Stimulated activated CD8-positive, alpha-beta memory T cell treated with anti-CD3 and anti-CD28 coated beads, Interleukin-4, amount 100 ng/mL, for 4 hours (primary cell): ENCODE measurements at regions not wholly inside any gene's neighbourhood (a gene's known extent, or its start where the extent isn't known, plus 50 kb on each side); places are given as distances from the start of the nearest gene placed in this dataset.
"Not testable (repeated sequence)": the region's sequence is repeated elsewhere in the genome, so short reads cannot be mapped to it uniquely, and the experiment has no call there.

Experiments
- DNase-seq, 2 donors: peaks; one replicate each; pipeline ENCODE4 v3.0.0-alpha.2; 2020; ENCODE audit warnings: low read depth in 2 of 2, low spot score in 1 of 2

DNA sequence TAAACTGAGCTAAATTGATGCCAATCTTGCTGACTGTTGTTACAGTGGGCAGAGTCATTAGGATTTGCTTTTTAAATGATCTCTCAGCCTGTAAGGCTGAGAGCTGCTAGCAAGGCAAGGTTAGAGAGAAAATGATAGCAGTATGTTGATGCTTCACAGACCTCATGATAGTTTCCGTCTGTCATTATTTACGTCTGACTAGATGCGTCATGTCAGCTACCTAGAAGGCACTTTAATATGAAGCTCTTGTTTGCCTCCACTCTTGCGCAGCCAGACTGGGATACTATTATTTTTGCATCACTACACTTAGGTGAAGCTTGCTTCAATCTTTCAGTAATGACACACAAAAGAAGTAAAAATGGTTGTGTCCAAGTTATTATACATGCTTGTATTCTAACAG, 313.8 kb downstream of the LNPK start:
- no peak for DNase-seq

DNA sequence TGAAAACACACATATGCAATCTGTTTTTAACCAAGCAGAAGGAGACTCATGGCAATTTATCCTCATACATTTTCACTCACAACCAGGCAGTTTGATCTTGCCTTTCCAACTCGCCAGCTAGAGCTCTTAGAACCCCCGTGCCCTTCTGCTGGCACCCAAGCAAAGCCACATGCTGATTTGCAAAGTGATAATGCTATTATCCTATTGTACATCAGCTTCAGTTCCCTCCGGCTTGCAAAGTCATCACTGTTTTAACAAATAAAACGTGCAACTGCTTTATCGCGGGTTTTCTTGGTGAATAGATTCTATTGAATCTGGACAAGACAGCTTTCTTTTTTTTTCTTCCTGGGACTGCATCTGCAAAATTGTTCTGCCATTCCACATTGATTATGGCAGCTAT, 314.6 kb downstream of the LNPK start:
- no peak for DNase-seq

- DNase-seq: no peak
Observed at GRCh38 chr2:175686002-175686401, 316.1 kb downstream of the LNPK start.

- DNase-seq: no peak
Observed at GRCh38 chr2:175684466-175684865, 317.6 kb downstream of the LNPK start.

GRCh38 chr2:175679728-175680127, 322.3 kb downstream of the LNPK start:
- no peak for DNase-seq

GRCh38 chr2:175679231-175679630, 322.8 kb downstream of the LNPK start:
- no peak for DNase-seq

- no peak for DNase-seq
Observed at GRCh38 chr2:175677880-175678279, 324.2 kb downstream of the LNPK start.

DNA sequence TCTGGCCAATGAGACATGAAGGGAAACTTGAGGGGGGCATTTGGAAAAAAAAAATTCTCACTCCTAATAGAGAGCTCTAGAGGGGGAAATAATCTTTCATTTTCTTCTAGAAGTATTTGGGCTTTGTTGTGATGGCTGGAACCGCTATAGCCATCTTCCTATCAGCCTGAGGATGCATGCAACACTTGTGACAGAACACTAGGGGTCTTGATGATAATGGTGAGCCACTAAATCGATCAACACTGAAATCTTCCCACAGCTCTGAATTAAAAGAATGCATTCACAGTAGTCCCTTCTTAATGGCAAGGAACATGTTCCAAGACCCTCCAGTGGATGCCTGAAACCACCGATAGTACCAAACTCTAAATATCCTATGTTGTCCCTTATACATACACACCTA, 325.3 kb downstream of the LNPK start:
- no peak for DNase-seq

DNA sequence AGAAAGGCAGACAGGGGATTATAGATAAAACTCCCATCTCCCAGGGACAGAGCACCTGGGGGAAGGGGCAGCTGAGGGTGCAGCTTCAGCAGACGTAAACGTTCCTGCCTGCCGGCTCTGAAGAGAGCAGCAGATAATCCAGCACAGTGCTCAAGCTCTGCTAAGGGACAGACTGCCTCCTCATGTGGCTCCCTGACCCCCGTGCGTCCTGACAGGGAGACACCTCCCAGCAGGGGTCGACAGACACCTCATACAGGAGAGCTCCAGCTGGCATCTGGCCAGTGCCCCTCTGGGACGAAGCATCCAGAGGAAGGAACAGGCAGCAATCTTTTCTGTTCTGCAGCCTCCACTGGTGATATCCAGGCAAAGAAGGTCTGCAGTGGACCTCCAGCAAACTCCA, 333.3 kb downstream of the LNPK start:
- not testable (repeated sequence) for DNase-seq

DNA sequence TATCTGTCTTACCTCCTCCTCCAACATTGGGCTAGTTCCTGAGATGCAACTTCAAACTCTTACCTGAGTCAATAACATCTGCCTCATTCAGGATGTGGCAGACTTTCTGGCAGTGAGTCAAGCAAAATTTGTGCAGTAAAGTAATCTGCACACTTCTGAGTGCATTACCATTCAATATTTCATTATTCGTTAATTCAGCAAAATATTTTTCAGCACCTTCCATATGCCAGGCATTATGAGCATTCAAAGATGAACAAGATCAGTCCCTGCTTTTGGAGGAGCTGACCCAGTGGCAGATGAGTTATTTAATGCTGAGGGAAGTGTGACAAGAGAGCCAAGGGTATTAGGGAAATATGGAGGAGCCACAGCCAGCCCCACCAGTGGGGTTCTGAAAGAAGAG, 339.7 kb downstream of the LNPK start:
- DNase-seq: no peak

GRCh38 chr2:175648577-175649063, 353.4 kb downstream of the LNPK start:
- no peak for DNase-seq

DNA sequence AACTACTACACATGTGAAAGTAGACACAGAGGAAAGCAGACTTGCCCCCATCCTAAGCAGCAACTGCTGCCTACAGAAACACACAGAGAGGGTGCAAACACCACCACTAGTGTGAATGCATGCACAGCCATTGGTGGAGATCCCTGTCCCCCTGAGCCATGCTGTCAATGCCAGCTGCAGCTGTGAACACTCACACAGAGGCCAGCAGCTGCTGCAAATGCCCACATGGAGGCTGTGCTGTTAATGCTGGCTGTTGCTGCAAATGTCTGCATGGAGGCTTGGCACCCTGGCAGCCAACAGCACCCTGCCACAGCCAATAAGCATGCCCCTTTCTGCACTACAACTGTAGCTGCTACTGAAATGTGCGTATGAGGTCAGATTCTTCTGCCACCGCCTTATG, 355.0 kb downstream of the LNPK start:
- DNase-seq: no peak

GRCh38 chr2:175640655-175641054, 361.4 kb downstream of the LNPK start:
- no peak for DNase-seq

DNA sequence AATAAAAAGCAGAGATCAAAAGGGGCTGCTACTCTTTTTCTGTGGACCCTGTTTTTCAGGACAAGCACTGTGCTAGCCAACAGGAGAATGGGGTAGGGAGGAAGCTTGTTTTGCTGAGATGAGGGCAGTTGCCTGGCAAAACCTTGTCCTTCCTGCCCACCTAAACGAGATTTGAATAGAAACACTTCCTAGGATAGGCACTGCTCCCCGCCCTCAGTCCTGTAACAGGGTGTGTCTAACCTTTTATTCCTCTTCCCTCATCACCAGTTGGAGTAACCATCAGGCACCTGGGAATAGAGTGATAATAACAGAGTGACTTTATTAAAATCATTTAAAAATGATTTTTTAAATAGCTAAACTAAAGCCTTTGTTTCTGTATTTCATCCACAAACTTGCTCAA, 368.8 kb downstream of the LNPK start:
- no peak for DNase-seq

DNA sequence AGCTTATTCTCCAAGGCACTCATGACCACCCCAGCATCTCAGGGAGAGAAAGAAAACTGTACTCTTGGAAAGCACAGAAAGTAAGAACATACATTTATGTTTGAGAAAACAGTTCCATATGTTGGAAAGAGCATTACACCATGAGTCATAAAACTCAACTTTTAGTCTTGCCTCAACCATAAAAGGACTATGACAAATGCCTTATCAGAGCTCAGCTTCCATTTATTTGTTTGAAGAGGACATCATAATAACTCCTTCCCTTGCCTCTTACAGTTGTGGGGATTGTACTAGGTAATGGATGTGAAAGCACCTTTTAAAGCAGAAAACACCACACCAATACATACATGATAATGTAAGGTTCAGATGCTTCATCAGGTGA, 370.8 kb downstream of the LNPK start:
- no peak for DNase-seq

- DNase-seq: no peak
Observed at GRCh38 chr2:175630280-175631244, 371.5 kb downstream of the LNPK start.

GRCh38 chr2:175628243-175628642, 373.8 kb downstream of the LNPK start:
- DNase-seq: no peak

- DNase-seq: no peak
Observed at GRCh38 chr2:175627405-175627804, 374.7 kb downstream of the LNPK start.

- no peak for DNase-seq
Observed at GRCh38 chr2:175626796-175627195, 375.3 kb downstream of the LNPK start.

- DNase-seq: no peak
Observed at GRCh38 chr2:175624785-175625184, 377.3 kb downstream of the LNPK start.

GRCh38 chr2:175624211-175624761, 377.8 kb downstream of the LNPK start:
- DNase-seq: no peak

DNA sequence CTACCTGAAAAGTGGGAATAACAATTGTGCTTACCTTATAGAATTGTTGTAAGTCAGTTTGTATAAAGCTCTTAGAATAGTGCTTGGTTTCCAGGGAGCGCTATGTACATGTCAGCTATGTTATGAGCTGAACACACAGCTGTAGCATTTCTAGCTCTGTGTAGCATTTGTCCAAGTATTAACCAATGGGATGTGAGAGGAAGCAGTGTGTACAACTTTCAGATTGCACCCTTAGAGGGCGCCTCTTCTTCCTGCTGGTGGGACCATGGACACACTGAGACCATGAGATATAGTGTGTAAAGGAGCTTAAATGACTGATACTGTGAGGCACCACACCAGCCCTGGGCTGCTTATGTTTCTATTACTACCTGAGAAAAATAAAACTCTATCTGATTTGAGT, 380.2 kb downstream of the LNPK start:
- no peak for DNase-seq

GRCh38 chr2:175620106-175620505, 382.0 kb downstream of the LNPK start:
- no peak for DNase-seq
